ENCODE measurements at regions not wholly inside any gene's neighbourhood (a gene's known extent, or its start where the extent isn't known, plus 50 kb on each side); places are given as distances from the start of the nearest gene placed in this dataset.

DNA sequence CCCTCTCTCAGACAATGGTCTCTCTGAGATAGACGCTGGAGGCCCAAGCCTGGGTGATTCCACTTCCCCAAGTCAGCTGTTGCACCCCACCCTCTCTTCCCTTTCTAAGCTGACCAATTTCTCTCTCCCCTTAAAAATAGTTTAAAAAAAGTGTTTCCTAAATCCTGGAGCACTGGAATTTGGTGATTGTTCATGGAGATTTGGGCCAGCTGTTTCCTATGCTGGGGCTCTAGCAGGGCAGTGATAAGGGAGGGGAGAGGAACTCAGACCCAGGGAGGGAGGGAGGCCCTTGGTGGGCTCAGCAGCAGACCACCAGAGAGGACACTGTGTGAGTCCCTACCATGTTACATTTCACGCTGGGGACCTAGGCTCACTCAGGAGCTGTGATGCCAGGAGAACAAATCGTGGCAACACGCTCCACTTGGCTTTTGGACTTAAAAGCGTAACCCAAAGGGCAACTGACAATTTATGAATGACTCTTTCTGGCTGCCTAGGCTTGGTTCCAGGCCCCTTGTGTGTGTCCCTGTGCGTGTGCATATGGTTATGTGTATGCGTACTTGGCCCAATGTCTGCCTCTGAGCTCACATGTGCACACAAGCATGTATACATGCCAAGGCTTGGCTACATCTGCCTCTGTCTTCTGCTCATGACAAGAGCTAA, 59.8 kb upstream of the INSYN1 start:
- Histone ChIP-seq H3K4me1 (ENCODE audit: control insufficient read depth in 1 of 2, low read depth in 2 of 2) (no peaks in the 10 kb centered on the region), H3K27ac (no peak overlapping the region), H3K36me3 (no peaks in the 10 kb centered on the region), H3K27me3 (replicated peaks; ENCODE audit: insufficient read depth) (no peaks in the 10 kb centered on the region), H3K4me3 (no peak overlapping the region), H3K9me3 (no peaks in the 10 kb centered on the region)
- DNase-seq (ENCODE audit: low spot score), result no peak
- no peak for ATAC-seq (ENCODE audit: insufficient number of reproducible peaks, low FRiP score, low read depth)
- no peak for TF ChIP-seq CTCF (IDR thresholded peaks at IDR 0.05)

DNA sequence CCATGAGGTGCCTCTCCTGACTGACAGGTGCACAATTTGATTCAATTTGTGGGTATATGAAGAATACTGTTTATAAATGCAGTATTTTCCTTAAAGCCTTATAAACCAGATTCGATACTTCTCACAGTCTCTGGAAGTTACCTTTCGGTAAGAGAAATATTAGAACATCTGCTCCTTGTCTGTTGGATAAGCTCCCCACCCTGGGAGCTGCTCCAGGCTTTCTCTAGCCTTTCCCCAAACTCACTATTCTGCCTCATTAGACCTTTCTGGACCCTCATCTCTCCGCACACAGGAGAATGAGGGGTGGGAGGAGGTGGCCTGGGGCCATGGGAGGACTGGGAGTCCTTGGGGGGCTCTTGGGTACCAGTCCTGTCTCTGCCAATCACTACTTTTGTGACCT, 59.8 kb upstream of the TBC1D21 start:
- Histone ChIP-seq H3K27ac (no peak overlapping the region), H3K4me3 (no peak overlapping the region), H3K27me3 (replicated peaks; ENCODE audit: insufficient read depth) (no peaks in the 10 kb centered on the region), H3K9me3 (no peaks in the 10 kb centered on the region), H3K4me1 (ENCODE audit: control insufficient read depth in 1 of 2, low read depth in 2 of 2) (no peaks in the 10 kb centered on the region), H3K36me3 (no peaks in the 10 kb centered on the region)
- no peak for TF ChIP-seq CTCF (IDR thresholded peaks at IDR 0.05)
- no peak for ATAC-seq (ENCODE audit: insufficient number of reproducible peaks, low FRiP score, low read depth)
- DNase-seq (ENCODE audit: low spot score), result no peak

- ATAC-seq (ENCODE audit: insufficient number of reproducible peaks, low FRiP score, low read depth) (no peak), DNase-seq (ENCODE audit: low spot score) (no peak)
- no peaks in the 10 kb centered on the region for H3K27me3 ChIP-seq (replicated peaks; ENCODE audit: insufficient read depth)
- no peaks in the 10 kb centered on the region for H3K9me3 ChIP-seq
- H3K4me1 ChIP-seq (ENCODE audit: control insufficient read depth in 1 of 2, low read depth in 2 of 2), result no peaks in the 10 kb centered on the region
- no peak overlapping the region for H3K27ac ChIP-seq
- TF ChIP-seq CTCF (IDR thresholded peaks at IDR 0.05), result no peak
- no peaks in the 10 kb centered on the region for H3K36me3 ChIP-seq
- H3K4me3 ChIP-seq, result no peak overlapping the region
Observed at GRCh38 chr15:73818308-73818985, 54.9 kb upstream of the TBC1D21 start.

GRCh38 chr15:73821181-73821580, 52.2 kb upstream of the TBC1D21 start:
- Histone ChIP-seq H3K4me1 (ENCODE audit: control insufficient read depth in 1 of 2, low read depth in 2 of 2) (no peaks in the 10 kb centered on the region), H3K27ac (no peak overlapping the region), H3K9me3 (no peaks in the 10 kb centered on the region), H3K27me3 (replicated peaks; ENCODE audit: insufficient read depth) (no peaks in the 10 kb centered on the region), H3K4me3 (no peak overlapping the region), H3K36me3 (no peaks in the 10 kb centered on the region)
- TF ChIP-seq CTCF (IDR thresholded peaks at IDR 0.05), result no peak
- ATAC-seq (ENCODE audit: insufficient number of reproducible peaks, low FRiP score, low read depth) (no peak), DNase-seq (ENCODE audit: low spot score) (no peak)

- ATAC-seq (ENCODE audit: insufficient number of reproducible peaks, low FRiP score, low read depth) (no peak), DNase-seq (ENCODE audit: low spot score) (no peak)
- Histone ChIP-seq H3K27me3 (replicated peaks; ENCODE audit: insufficient read depth) (no peaks in the 10 kb centered on the region), H3K4me1 (ENCODE audit: control insufficient read depth in 1 of 2, low read depth in 2 of 2) (no peaks in the 10 kb centered on the region), H3K9me3 (no peaks in the 10 kb centered on the region), H3K36me3 (no peaks in the 10 kb centered on the region), H3K27ac (no peak overlapping the region), H3K4me3 (no peak overlapping the region)
- TF ChIP-seq CTCF (IDR thresholded peaks at IDR 0.05), result no peak
Observed at GRCh38 chr15:73822998-73823397, 50.4 kb upstream of the TBC1D21 start.

Data from thoracic aorta (tissue), 2 donors.